ENCODE measurements at regions not wholly inside any gene's neighbourhood (a gene's known extent, or its start where the extent isn't known, plus 50 kb on each side); places are given as distances from the start of the nearest gene placed in this dataset.
A peak's percentile ranks its signal among the peaks of the same experiment; 100 is the strongest.
"Not testable (repeated sequence)": the region's sequence is repeated elsewhere in the genome, so short reads cannot be mapped to it uniquely, and the experiment has no call there.

- no peak for DNase-seq (ENCODE audit: low read depth in 1 of 2, low spot score in 1 of 2)
- no peak for FAIRE-seq
- CTCF ChIA-PET: no interaction called here
- WGBS (ENCODE audit: missing lambda C conversion rate): 5% methylated on average over 1 of the region's 1 CpG
- H3K4me1 ChIP-seq: no peaks in the 10 kb centered on the region
- POLR2A ChIA-PET: no interaction called here
- H3K9me3 ChIP-seq: no peaks in the 10 kb centered on the region
- H3K4me3 ChIP-seq: no peak overlapping the region
- TF ChIP-seq ZC3H11A (IDR thresholded peaks at IDR 0.05) (peak; percentile 51), NR3C1 (IDR thresholded peaks at IDR 0.05) (no peak)
- H3K27ac ChIP-seq: no peak overlapping the region
- no peak for ATAC-seq
- H3K4me2 ChIP-seq: no peak overlapping the region
These were observed 749.9 kb downstream of the ZBBX start for GRCh38 chr3:166630190-166630589.

DNA sequence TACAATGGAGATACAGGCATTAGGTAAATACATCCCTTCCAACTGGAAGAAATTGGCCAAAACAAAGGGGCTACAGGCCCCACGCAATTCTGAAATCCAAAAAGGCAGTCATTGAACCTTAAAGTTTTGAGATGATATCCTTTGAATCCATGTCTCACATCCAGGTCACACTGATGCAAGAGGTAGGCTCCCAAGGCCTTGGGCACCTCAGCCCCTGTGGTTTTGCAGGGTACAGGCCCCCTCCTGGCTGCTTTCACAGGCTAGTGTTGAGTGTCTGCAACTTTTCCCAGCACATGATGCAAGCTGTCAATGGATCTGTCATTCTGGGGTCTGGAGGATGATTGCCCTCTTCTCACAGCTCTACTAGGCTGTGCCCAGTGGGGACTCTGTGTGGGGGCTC lies 766.7 kb downstream of the ZBBX start:
- no peaks in the 10 kb centered on the region for H3K9me3 ChIP-seq
- H3K4me3 ChIP-seq: no peak overlapping the region
- WGBS (ENCODE audit: missing lambda C conversion rate): 73% methylated on average over 1 of the region's 1 CpG
- H3K4me1 ChIP-seq: no peaks in the 10 kb centered on the region
- no peak overlapping the region for H3K27ac ChIP-seq
- ChIA-PET CTCF (no interaction called here), POLR2A (no interaction called here)
- H3K4me2 ChIP-seq: no peak overlapping the region
- FAIRE-seq: no peak
- no peak for ATAC-seq
- no peak for DNase-seq (ENCODE audit: low read depth in 1 of 2, low spot score in 1 of 2)
- TF ChIP-seq FOSL2 (IDR thresholded peaks at IDR 0.05) (no peak), FOSL2 (CRISPR knock-in tag; IDR thresholded peaks at IDR 0.05) (no peak), TFCP2L1 (CRISPR knock-in tag; IDR thresholded peaks at IDR 0.05) (no peak), MYC (IDR thresholded peaks at IDR 0.05; ENCODE audit: borderline replicate concordance, low read length) (no peak), TP53 (CRISPR knock-in tag; IDR thresholded peaks at IDR 0.05) (no peak), RCOR1 (IDR thresholded peaks at IDR 0.05; ENCODE audit: low read depth, low read length) (no peak), HOXA7 (CRISPR knock-in tag; IDR thresholded peaks at IDR 0.05) (no peak), ATOH8 (CRISPR knock-in tag; IDR thresholded peaks at IDR 0.05; ENCODE audit: low read depth) (no peak), NPAS2 (CRISPR knock-in tag; IDR thresholded peaks at IDR 0.05; ENCODE audit: borderline replicate concordance) (no peak), MAFK (IDR thresholded peaks at IDR 0.05; ENCODE audit: partially characterized antibody) (no peak), FOXS1 (CRISPR knock-in tag; IDR thresholded peaks at IDR 0.05) (no peak)
- TF ChIP-seq, protein P1, sequence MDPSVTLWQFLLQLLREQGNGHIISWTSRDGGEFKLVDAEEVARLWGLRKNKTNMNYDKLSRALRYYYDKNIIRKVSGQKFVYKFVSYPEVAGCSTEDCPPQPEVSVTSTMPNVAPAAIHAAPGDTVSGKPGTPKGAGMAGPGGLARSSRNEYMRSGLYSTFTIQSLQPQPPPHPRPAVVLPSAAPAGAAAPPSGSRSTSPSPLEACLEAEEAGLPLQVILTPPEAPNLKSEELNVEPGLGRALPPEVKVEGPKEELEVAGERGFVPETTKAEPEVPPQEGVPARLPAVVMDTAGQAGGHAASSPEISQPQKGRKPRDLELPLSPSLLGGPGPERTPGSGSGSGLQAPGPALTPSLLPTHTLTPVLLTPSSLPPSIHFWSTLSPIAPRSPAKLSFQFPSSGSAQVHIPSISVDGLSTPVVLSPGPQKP (IDR thresholded peaks at IDR 0.05; ENCODE audit: low read depth, low read length): no peak

DNA sequence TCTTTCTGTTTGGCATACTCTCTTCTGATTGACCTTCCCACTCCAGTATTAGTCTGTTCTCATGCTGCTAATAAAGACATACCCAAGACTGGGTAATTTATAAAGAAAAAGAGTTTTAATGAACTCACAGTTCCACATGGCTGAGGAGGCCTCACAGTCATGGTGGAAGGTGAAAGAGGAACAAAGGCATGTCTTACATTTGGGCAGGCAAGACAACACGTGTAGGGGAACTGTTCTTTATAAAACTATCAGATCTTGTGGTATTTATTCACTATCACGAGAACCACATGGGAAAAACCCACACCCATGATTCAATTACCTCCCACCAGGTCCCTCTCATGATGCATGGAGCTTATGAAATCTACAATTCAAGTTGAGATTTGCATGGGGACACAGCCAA lies 767.3 kb downstream of the ZBBX start:
- ATAC-seq, CTCF ChIA-PET: not testable (repeated sequence)

DNA sequence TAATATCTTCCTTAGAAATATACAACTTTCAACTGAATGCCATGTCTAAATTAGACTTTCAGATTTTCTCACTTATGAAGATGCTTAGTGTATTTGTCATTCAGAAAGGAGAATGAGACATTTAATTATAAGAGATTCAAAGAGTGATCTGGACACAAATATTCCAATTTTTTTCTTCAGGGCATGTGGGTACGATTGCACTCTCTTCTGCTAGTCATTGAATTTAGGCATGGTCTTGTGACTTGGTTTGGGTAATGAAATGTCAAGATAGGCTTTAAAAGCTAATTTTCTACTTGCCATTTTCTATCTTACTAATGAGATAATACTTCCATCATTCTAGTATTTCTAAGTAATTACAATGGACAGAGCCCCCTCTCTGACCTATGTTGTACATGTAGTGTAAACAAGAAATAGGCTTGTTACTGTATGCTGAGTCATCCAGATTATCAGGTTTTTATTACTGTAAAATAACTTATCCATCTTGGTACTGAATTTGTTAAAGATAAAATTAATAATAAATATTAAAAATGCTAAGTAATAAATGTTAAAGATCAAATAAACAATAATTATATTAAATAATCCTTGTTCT lies 770.8 kb upstream of the BCHE start:
- CTCF ChIA-PET: no interaction called here

More for the DNA sequence above, 767.3 kb downstream of the ZBBX start:
- DNase-seq (ENCODE audit: low read depth in 1 of 2, low spot score in 1 of 2); FAIRE-seq; H3K27ac ChIP-seq; H3K4me2 ChIP-seq; H3K4me1 ChIP-seq; H3K4me3 ChIP-seq; POLR2A ChIA-PET; H3K9me3 ChIP-seq: not testable (repeated sequence)
- 14% methylated on average over 2 of the region's 2 CpGs for WGBS (ENCODE audit: missing lambda C conversion rate)

More for the DNA sequence above, 770.8 kb upstream of the BCHE start:
- ATAC-seq: no peak
- no peaks in the 10 kb centered on the region for H3K4me1 ChIP-seq
- H3K27ac ChIP-seq: no peak overlapping the region
- 20% methylated on average over 1 of the region's 1 CpG for WGBS (ENCODE audit: missing lambda C conversion rate)
- no peak for DNase-seq (ENCODE audit: low read depth in 1 of 2, low spot score in 1 of 2)
- H3K9me3 ChIP-seq: no peaks in the 10 kb centered on the region
- no peak overlapping the region for H3K4me3 ChIP-seq
- POLR2A ChIA-PET: no interaction called here
- H3K4me2 ChIP-seq: no peak overlapping the region
- no peak for TF ChIP-seq JUN (IDR thresholded peaks at IDR 0.05)
- no peak for TF ChIP-seq REST (IDR thresholded peaks at IDR 0.05)
- TF ChIP-seq, protein P2, sequence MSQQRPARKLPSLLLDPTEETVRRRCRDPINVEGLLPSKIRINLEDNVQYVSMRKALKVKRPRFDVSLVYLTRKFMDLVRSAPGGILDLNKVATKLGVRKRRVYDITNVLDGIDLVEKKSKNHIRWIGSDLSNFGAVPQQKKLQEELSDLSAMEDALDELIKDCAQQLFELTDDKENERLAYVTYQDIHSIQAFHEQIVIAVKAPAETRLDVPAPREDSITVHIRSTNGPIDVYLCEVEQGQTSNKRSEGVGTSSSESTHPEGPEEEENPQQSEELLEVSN (IDR thresholded peaks at IDR 0.05; ENCODE audit: borderline replicate concordance, low read depth): no peak
- TF ChIP-seq, protein P1 (IDR thresholded peaks at IDR 0.05; ENCODE audit: low read depth, low read length): no peak
- no peak for TF ChIP-seq EP300 (IDR thresholded peaks at IDR 0.05)
- TF ChIP-seq TFCP2L1 (CRISPR knock-in tag; IDR thresholded peaks at IDR 0.05): no peak
- TF ChIP-seq MAZ (IDR thresholded peaks at IDR 0.05; ENCODE audit: borderline replicate concordance, low read depth, low read length): no peak
- no peak for FAIRE-seq
